ENCODE measurements at regions not wholly inside any gene's neighbourhood (a gene's known extent, or its start where the extent isn't known, plus 50 kb on each side); places are given as distances from the start of the nearest gene placed in this dataset.

DNA sequence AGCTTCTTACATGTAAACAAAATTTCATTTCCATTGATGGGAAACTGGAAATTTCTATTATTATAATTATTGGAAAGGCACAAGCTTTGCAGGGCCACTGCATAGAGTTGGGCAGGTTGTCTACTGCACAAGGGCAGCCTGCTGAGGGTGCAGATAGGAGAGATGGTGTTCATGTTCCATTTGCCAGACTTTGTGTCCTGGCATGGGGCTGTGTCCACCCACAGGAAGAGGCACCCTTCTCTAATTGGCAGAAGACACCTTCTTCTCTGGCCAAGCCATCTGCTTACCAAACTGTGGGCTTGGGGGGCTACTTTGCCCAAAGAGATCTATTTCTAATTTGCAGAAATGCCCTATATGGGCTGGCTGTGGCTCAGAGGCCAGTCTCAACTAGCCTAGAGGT, 140.7 kb downstream of the GATB start:
- TF ChIP-seq, protein P1, sequence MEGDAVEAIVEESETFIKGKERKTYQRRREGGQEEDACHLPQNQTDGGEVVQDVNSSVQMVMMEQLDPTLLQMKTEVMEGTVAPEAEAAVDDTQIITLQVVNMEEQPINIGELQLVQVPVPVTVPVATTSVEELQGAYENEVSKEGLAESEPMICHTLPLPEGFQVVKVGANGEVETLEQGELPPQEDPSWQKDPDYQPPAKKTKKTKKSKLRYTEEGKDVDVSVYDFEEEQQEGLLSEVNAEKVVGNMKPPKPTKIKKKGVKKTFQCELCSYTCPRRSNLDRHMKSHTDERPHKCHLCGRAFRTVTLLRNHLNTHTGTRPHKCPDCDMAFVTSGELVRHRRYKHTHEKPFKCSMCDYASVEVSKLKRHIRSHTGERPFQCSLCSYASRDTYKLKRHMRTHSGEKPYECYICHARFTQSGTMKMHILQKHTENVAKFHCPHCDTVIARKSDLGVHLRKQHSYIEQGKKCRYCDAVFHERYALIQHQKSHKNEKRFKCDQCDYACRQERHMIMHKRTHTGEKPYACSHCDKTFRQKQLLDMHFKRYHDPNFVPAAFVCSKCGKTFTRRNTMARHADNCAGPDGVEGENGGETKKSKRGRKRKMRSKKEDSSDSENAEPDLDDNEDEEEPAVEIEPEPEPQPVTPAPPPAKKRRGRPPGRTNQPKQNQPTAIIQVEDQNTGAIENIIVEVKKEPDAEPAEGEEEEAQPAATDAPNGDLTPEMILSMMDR (IDR thresholded peaks at IDR 0.05; ENCODE audit: low read depth, low read length), result no peak
- no peak for DNase-seq (ENCODE audit: extremely low read depth, low read depth)
